B cell (primary cell): ENCODE measurements at regions not wholly inside any gene's neighbourhood (a gene's known extent, or its start where the extent isn't known, plus 50 kb on each side); places are given as distances from the start of the nearest gene placed in this dataset.
"Not testable (repeated sequence)": the region's sequence is repeated elsewhere in the genome, so short reads cannot be mapped to it uniquely, and the experiment has no call there.

Experiments used
- ATAC-seq: fragments of 200-7000 bp; cut with Tn5 transposase; one replicate; pipeline ENCODE4 v1.10.0; 2021; ENCODE audit warnings: low read depth, mild to moderate bottlenecking, moderate number of reproducible peaks, moderate library complexity
- CTCF ChIA-PET: fragments of 350-600 bp; sonication (Branson Sonifier 250); formaldehyde crosslinking; loops from one replicate; lab custom pipeline; 2021; ENCODE audit warnings: antibody characterized with exemption, inconsistent platforms; lab: Charles Lee
- POLR2A ChIA-PET: fragments of 350-600 bp; sonication (Branson Sonifier 250); formaldehyde crosslinking; loops from one replicate; lab custom pipeline; 2021; ENCODE audit warnings: antibody characterized with exemption; lab: Charles Lee
- DNase-seq: peaks from one replicate; pipeline ENCODE4 v3.0.0; 2013
- H2AFZ ChIP-seq: 2 replicates; pipeline ENCODE4 v1.6.1; 2012; ENCODE audit warnings: mild to moderate bottlenecking, low read depth, low read length; ENCODE audit not compliant: insufficient read depth, poor library complexity, severe bottlenecking
- H3K27ac ChIP-seq, 2 donors: 1 replicate in 1 of 2; 2 replicates in 1 of 2; pipeline ENCODE4 v1.5.1; 2012 to 2013; ENCODE audit warnings: low read length in 2 of 2, mild to moderate bottlenecking in 2 of 2, moderate library complexity in 1 of 2
- H3K27me3 ChIP-seq, 4 experiments: fragments of 200-600 bp in 1 of 4; sonication (generic) in 1 of 4; replicated peaks in 1 of 4; 1 replicate in 2 of 4; 2 replicates in 2 of 4; pipeline versions ENCODE4 v1.6.1 to v1.7.0; 2013 to 2016; ENCODE audit warnings: low read length in 3 of 4, mild to moderate bottlenecking in 2 of 4, mixed read lengths in 1 of 4, moderate library complexity in 1 of 4; ENCODE audit not compliant: insufficient read depth in 4 of 4, control insufficient read depth in 3 of 4; ENCODE audit errors: control extremely low read depth in 1 of 4
- H3K36me3 ChIP-seq, 2 experiments: replicated peaks in 1 of 2; 1 replicate in 1 of 2; 2 replicates in 1 of 2; pipeline versions ENCODE4 v1.6.1 to v1.7.1; 2013; ENCODE audit warnings: low read length in 1 of 2; ENCODE audit not compliant: insufficient read depth in 2 of 2, control insufficient read depth in 1 of 2; ENCODE audit errors: control extremely low read depth in 1 of 2, extremely low read depth in 1 of 2
- H3K4me1 ChIP-seq, 2 donors: fragments of 200-600 bp in 1 of 2; sonication (generic) in 1 of 2; 1 replicate in 1 of 2; 2 replicates in 1 of 2; pipeline versions ENCODE4 v1.5.1 to v1.6.1; 2013 to 2017; ENCODE audit warnings: low read length in 2 of 2; ENCODE audit not compliant: control insufficient read depth in 2 of 2, insufficient read depth in 2 of 2
- H3K4me2 ChIP-seq: replicated peaks from 2 replicates; pipeline ENCODE3; 2012; ENCODE audit warnings: mild to moderate bottlenecking, low read depth, low read length; ENCODE audit not compliant: poor library complexity, severe bottlenecking
- H3K4me3 ChIP-seq, 5 experiments: fragments of 200-600 bp in 1 of 5; sonication (generic) in 1 of 5; 1 replicate in 3 of 5; 2 replicates in 2 of 5; pipeline versions ENCODE4 v1.5.1 to v1.7.0; 2011 to 2016; ENCODE audit warnings: low read length in 4 of 5, mild to moderate bottlenecking in 4 of 5, low read depth in 2 of 5, control low read depth in 1 of 5, moderate library complexity in 1 of 5; ENCODE audit not compliant: insufficient read depth in 1 of 5; ENCODE audit errors: control extremely low read depth in 1 of 5, extremely low read depth in 1 of 5
- H3K79me2 ChIP-seq: fragments of 200-600 bp; sonication (generic); one replicate; pipeline ENCODE4 v1.6.0; 2016; ENCODE audit warnings: low read length; ENCODE audit not compliant: control insufficient read depth, insufficient read depth
- H3K9ac ChIP-seq: fragments of 200-600 bp; sonication (generic); 2 replicates; pipeline ENCODE4 v1.6.1; 2017; ENCODE audit warnings: mild to moderate bottlenecking, low read length, moderate library complexity
- H3K9me3 ChIP-seq, 3 donors: one replicate each; pipeline versions ENCODE4 v1.6.1 to v1.7.1; 2013; ENCODE audit warnings: low read length in 2 of 3; ENCODE audit not compliant: control insufficient read depth in 2 of 3, insufficient read depth in 1 of 3; ENCODE audit errors: control extremely low read depth in 1 of 3
- H4K20me1 ChIP-seq: 2 replicates; pipeline ENCODE4 v1.6.0; 2012; ENCODE audit warnings: mild to moderate bottlenecking, low read length; ENCODE audit not compliant: insufficient read depth, control insufficient read depth, poor library complexity, severe bottlenecking
- H3K27ac Mint-ChIP-seq: one replicate; pipeline ENCODE4 v1.8.0; 2021; ENCODE audit warnings: mixed read lengths
- H3K27me3 Mint-ChIP-seq: one replicate; pipeline ENCODE4 v1.8.0; 2021; ENCODE audit warnings: mixed read lengths
- H3K4me1 Mint-ChIP-seq: one replicate; pipeline ENCODE4 v1.8.0; 2021; ENCODE audit warnings: mixed read lengths
- H3K4me3 Mint-ChIP-seq: one replicate; pipeline ENCODE4 v1.8.0; 2021; ENCODE audit warnings: mixed read lengths
- H3K9me3 Mint-ChIP-seq: one replicate; pipeline ENCODE4 v1.8.0; 2022; ENCODE audit warnings: mixed read lengths; ENCODE audit not compliant: insufficient read depth
- EZH2 ChIP-seq: IDR thresholded peaks from 2 replicates; pipeline ENCODE4 v1.6.1; 2012; ENCODE audit warnings: borderline replicate concordance, low read depth, mild to moderate bottlenecking, moderate library complexity, low read length; ENCODE audit not compliant: insufficient read depth, poor library complexity, severe bottlenecking
- WGBS: methylation state at CpG from one replicate; pipeline ENCODE4 v1.1.5; 2013; ENCODE audit warnings: missing lambda C conversion rate; ENCODE audit not compliant: insufficient coverage; 5-methylcytosine and 5-hydroxymethylcytosine counted together
- intact Hi-C: fragments of 100-400 bp; cut with micrococcal nuclease; formaldehyde crosslinking; loops from one replicate; pipeline ENCODE4 v1.10.0; 2022
- TF ChIP-seq, protein P1 (sequence below): fragments of 200-600 bp; IDR thresholded peaks from one replicate; pipeline ENCODE4 v1.8.0; 2022; ENCODE audit warnings: antibody characterized with exemption, mild to moderate bottlenecking

DNA sequence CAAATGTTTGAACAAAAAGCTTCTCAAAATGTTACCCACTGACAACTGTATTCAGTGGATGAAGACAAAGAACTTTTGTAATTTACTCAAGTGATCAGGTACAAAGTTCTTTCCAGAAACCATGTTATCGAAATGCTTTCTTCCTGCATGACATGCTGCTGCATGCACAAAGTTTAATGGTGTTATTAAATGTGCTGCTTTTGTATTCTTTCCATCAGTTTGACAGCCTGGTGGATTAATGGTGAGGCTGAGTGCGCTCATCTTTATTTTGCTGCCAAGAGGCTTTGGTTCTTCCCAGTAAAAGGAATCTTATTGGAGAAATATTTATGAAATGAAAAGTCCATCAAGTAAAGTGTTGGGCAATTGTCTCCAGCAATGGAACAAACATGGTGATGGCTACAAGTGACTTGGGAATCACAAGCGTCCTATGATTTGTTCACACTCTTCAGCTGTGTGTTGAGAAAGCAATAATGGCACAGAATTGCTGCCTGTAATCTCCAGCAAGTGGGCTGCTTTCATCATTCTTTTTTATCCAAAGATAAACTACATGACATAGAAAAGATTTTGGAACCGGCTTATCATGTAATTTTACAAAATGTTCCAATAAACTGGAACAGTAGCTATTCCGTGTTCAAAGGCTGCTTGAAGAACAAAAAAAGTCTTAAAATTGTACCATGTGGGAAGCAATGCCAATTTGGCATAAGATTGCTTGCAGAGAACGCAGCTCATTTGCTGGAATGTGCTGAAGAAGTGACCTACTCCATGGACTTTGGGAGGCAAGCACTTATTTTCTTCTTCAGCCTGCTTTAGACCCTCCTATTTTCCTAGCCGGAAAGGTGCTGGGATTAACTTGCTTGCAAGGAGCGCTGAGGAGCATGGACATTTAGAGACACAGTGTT is 153.1 kb downstream of the HSD17B3 start:
- ATAC-seq (no peak), DNase-seq (no peak)
- H4K20me1 ChIP-seq, result no peaks in the 10 kb centered on the region
- peaks cover 0 to 3% (median 0%) of the 10 kb centered on the region in 4 experiments for H3K27me3 ChIP-seq
- H3K4me1 ChIP-seq, result peaks cover 8 to 14% of the 10 kb centered on the region in 2 donors
- H3K4me3 ChIP-seq, result no peak overlapping the region
- H3K27ac ChIP-seq, result no peak overlapping the region
- H2AFZ ChIP-seq, result no peak overlapping the region
- CTCF ChIA-PET, result no interaction called here
- POLR2A ChIA-PET, result no interaction called here
- no peak overlapping the region for H3K27ac Mint-ChIP-seq
- no peaks in the 10 kb centered on the region for H3K9me3 Mint-ChIP-seq
- no peaks in the 10 kb centered on the region for H3K36me3 ChIP-seq
- WGBS, result 99% methylated on average over 7 of the region's 8 CpGs
- H3K9ac ChIP-seq, result no peak overlapping the region
- no peak for TF ChIP-seq EZH2
- TF ChIP-seq, protein P1, sequence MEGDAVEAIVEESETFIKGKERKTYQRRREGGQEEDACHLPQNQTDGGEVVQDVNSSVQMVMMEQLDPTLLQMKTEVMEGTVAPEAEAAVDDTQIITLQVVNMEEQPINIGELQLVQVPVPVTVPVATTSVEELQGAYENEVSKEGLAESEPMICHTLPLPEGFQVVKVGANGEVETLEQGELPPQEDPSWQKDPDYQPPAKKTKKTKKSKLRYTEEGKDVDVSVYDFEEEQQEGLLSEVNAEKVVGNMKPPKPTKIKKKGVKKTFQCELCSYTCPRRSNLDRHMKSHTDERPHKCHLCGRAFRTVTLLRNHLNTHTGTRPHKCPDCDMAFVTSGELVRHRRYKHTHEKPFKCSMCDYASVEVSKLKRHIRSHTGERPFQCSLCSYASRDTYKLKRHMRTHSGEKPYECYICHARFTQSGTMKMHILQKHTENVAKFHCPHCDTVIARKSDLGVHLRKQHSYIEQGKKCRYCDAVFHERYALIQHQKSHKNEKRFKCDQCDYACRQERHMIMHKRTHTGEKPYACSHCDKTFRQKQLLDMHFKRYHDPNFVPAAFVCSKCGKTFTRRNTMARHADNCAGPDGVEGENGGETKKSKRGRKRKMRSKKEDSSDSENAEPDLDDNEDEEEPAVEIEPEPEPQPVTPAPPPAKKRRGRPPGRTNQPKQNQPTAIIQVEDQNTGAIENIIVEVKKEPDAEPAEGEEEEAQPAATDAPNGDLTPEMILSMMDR, result no peak
- peaks cover 27% of the 10 kb centered on the region for H3K27me3 Mint-ChIP-seq
- H3K79me2 ChIP-seq, result no peaks in the 10 kb centered on the region
- no peaks in the 10 kb centered on the region for H3K9me3 ChIP-seq
- H3K4me3 Mint-ChIP-seq, result no peak overlapping the region
- intact Hi-C loops, result no loop called here
- H3K4me2 ChIP-seq, result no peak overlapping the region
- H3K4me1 Mint-ChIP-seq, result peaks cover 22% of the 10 kb centered on the region

DNA sequence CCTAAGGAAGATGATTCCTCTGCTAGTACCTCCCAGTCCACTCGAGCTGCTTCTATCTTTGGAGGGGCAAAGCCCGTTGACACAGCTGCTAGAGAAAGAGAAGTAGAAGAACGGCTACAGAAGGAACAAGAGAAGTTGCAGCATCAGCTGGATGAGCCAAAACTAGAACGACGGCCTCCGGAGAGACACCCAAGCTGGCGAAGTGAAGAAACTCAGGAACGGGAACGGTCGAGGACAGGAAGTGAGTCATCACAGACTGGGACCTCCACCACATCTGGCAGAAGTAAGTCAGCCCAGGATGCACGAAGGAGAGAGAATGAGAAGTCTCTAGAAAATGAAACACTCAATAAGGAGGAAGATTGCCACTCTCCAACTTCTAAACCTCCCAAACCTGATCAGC is 154.9 kb downstream of the HSD17B3 start:
- H3K9me3 Mint-ChIP-seq, H3K27ac ChIP-seq, CTCF ChIA-PET, intact Hi-C loops, H3K27me3 ChIP-seq, POLR2A ChIA-PET, H4K20me1 ChIP-seq, H3K36me3 ChIP-seq, H3K4me2 ChIP-seq, H3K27ac Mint-ChIP-seq, DNase-seq, H3K9ac ChIP-seq, H3K4me3 Mint-ChIP-seq, H3K9me3 ChIP-seq, ATAC-seq, H3K4me3 ChIP-seq, H3K79me2 ChIP-seq: not testable (repeated sequence)
- WGBS, result 0% methylated on average over 4 of the region's 11 CpGs
- Histone ChIP-seq H3K4me1 (peaks cover 8 to 14% of the 10 kb centered on the region in 2 donors), H2AFZ (peak overlapping the region; percentile 41)
- Mint-ChIP-seq H3K4me1 (peaks cover 22% of the 10 kb centered on the region), H3K27me3 (peaks cover 27% of the 10 kb centered on the region)
